Stimulated activated CD8-positive, alpha-beta memory T cell treated with anti-CD3 and anti-CD28 coated beads, Interleukin-15, amount 100 ng/mL, for 1 hour (primary cell): ENCODE measurements at regions not wholly inside any gene's neighbourhood (a gene's known extent, or its start where the extent isn't known, plus 50 kb on each side); places are given as distances from the start of the nearest gene placed in this dataset.

Experiments
- DNase-seq: peaks from one replicate; pipeline ENCODE4 v3.0.0-alpha.2; 2020; ENCODE audit warnings: low read depth

DNA sequence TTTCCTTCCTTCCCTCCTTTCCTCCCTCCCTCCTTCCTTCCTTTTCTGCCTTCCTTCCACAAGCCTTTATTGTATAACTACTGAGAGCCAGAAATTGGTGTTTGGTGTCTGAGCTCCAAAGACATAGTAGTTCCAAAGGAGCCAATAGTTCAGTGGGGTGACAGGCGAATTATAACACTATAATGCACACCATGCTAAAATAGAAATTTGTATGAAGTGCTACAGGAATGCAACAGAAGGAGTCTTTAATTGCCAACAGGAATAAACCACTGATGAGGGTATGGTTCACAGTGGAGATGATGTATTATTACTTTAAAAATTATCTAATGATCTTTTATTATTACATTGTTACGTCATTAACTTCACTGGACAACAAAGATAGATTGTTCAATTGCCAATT lies 158.8 kb upstream of the SP8 start:
- no peak for DNase-seq

- no peak for DNase-seq
Observed at GRCh38 chr7:20952916-20953315, 166.2 kb upstream of the SP8 start.

- DNase-seq = no peak
Observed at GRCh38 chr7:20954711-20955619, 168.3 kb upstream of the SP8 start.

DNA sequence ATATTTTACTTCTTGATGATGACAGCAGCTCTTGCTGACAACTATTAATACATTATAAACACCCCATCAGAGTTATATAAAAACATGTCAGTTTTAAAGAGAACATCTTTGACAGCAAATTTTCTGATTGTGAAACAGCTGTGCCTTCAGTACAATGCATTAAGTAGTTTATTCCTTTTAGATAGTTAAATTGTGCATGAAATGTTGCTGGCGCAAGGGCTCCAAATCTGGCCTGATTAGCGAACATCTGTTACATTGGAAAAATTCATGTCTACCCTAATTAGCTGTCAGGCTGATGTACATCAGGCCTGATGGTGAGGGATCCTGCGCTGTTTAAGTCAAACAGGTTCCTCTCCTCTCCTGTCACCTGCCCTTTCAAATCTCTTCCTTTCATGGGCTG lies 171.9 kb upstream of the SP8 start:
- no peak for DNase-seq

GRCh38 chr7:20959281-20959680 lies 172.6 kb upstream of the SP8 start:
- no peak for DNase-seq

DNA sequence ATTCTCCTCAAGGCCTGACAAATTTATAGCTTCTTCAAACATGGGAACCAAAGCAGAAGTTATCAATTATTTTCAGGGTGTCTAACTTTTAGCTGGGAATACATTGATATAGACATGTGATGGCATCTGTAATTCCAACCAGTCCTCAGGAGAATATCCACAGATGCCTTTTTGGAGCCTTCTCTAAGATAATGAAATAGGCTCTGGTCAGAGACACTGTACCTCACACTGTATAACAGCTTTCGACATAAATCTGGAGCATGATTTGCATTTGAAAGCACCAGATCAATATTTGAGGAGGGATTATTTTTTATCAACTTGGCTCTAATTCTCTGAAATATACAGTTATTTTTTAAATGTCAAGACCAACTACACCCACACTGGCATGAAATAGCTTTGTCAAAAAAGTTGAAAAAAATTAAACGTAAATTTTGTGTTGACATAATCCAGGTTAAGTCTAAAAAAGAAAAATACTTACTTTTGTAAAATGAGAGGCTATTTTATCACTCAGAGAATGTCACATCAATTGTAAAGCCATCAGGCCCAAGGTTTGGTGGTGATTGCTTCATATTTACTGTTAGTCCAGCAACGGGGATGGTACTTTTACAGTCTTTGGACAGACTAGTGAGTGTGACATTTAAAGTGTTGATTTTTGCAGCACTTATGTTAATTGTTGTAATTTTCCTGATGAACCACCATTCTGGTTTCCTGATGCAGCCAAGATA lies 177.0 kb upstream of the SP8 start:
- no peak for DNase-seq

- no peak for DNase-seq
Observed at GRCh38 chr7:20964281-20964918, 177.7 kb upstream of the SP8 start.

DNA sequence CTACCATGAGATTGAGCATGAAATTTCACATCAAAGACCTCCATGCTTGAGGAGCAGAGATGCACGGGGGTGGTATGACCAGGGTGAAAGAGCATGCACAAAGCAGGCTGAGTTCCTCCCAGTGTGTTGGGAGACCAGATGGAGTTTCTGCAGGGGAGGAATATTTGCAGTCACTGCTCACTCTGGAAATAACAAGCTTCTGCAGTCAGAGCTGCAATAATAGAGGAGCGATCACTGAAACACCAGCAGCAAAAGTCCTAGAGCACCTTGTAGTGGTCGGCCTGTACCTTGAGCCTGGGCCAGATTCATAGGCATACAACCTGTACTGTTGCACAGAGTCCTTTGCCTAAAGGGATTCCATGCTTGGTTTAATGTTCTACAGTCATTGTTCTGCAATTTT lies 184.5 kb upstream of the SP8 start:
- no peak for DNase-seq

DNA sequence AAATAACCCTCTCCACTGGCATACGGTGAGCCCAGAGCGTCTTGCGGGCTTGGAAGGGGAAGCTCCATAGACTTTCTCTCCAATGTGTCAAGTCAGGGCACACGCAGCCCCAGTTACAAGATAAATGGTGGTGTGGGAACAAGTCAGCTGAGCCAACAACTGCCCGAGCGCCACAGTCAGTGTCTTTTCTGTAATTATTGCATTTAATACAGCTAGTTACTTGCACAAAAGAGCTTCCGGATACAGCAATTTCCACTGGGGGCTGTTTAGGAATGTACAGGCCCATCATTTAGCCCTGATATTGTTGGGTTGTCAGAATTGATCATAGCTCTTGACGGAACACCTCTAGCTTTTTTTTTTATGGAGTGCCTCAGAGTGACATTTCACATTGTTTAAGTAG lies 193.5 kb upstream of the SP8 start:
- no peak for DNase-seq

- no peak for DNase-seq
Observed at GRCh38 chr7:20980668-20981264, 194.1 kb upstream of the SP8 start.

DNA sequence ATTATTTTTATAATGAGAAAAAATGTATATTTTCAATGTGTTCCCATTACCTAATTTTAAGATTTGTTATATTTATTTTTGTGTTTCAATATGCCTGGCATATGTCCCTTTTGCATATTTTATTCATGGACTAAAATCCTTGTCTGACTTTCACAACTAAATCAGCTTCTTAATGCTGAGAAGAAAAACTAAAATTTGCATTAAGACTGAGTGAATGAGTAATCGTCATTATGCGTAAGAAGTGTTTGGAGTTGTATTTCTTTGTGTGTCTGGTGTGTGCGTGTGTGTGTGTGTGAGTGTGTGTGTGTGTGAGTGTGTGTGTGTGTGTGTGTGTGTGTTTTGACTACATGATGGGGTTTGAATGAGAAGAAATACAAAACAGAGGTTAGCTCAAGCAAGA lies 201.7 kb upstream of the SP8 start:
- no peak for DNase-seq

GRCh38 chr7:20991544-20991943 lies 204.9 kb upstream of the SP8 start:
- no peak for DNase-seq

- DNase-seq = no peak
Observed at GRCh38 chr7:20993693-20994092, 207.0 kb upstream of the SP8 start.

DNA sequence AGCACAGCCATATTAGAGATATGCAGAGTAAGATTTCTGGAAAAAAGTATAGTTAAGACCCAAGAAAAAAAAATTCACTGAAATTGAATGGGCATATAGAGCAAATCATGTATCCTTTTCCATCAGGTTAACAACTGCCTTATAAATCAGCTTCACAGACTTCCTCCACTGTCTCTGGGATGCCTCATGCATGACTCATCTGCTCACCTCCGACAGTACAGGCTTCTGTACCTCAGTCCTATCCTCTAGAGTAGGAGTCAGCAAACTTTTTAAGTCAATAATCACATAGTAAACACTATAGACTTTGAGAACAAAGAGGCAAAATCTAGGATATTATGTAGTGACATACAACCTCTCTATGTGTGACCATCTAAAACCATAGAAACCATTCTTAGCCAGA lies 211.6 kb upstream of the SP8 start:
- no peak for DNase-seq

GRCh38 chr7:21011153-21011552 lies 224.5 kb upstream of the SP8 start:
- DNase-seq = no peak

- DNase-seq = no peak
Observed at GRCh38 chr7:21013765-21014539, 227.3 kb upstream of the SP8 start.

DNA sequence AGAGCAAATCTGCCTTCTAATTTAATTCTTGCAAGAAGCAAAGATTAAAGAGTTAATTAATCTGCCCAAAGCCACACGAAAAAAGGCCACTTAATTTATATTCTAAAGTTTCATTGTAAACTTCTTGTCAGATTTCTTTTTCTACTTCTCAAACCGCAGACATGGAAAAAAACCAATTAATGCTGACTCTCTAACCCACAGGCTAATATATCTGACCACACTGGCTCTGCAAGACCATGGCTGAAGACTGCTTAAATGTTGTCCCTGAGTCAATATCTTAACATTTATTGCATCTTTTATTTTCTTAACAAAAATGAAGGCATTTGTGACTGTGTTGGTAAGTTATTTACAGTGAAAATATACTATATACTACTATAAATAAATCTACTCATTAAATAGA lies 234.0 kb upstream of the SP8 start:
- DNase-seq = no peak

DNA sequence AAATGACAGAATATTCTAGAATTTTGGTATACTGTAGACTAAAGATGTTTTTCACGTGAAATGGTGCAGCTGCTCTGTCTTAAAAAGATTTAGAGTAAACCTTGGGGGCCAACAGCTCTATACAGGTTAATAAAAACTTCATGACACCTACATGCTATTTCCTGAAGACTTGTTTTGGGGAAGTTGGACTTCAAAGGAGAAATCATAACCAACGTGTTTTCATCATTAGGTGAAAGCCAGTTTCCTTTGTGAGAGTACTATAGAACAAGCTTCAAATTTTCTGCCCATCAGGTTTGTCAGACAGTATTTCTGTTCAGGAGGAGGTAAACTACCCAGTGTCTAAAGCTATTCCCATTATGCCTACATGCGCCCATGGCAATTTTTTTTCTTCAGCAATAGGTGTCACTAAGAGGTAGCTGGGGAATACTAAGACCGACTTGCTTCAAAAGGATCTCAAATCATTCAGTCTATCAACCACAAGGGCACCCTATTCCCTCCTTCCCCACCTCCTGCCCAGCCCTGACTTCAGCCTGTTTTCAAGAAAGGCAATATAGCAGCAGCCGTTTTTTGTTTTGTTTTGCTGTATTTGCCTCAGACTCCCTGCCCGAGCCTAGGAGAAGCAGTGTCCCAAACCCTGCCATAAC lies 237.3 kb upstream of the SP8 start:
- no peak for DNase-seq

- DNase-seq = no peak
Observed at GRCh38 chr7:21024485-21024867, 237.8 kb upstream of the SP8 start.

- no peak for DNase-seq
Observed at GRCh38 chr7:21028186-21028585, 241.5 kb upstream of the SP8 start.

DNA sequence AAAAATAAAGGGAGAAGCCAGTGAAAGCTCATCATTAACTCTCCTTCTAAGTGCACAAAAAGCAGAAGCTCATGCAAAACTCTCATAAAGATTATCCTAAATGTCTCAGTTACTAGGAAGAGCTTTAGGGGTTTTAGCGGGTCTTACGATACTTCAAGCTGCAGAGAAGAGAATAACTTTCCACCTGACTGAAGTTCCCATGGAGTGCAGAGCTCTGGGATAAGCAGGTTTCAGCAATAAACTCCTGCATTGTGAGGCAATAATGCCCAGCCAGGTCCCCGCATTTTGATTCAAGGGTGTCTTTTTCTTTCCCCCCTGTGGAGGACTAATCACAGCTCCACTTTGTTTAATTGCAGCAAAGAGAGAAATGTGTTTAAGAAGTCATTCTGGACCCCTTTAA lies 241.9 kb upstream of the SP8 start:
- DNase-seq = no peak
